ENCODE measurements at regions not wholly inside any gene's neighbourhood (a gene's known extent, or its start where the extent isn't known, plus 50 kb on each side); places are given as distances from the start of the nearest gene placed in this dataset.

DNA sequence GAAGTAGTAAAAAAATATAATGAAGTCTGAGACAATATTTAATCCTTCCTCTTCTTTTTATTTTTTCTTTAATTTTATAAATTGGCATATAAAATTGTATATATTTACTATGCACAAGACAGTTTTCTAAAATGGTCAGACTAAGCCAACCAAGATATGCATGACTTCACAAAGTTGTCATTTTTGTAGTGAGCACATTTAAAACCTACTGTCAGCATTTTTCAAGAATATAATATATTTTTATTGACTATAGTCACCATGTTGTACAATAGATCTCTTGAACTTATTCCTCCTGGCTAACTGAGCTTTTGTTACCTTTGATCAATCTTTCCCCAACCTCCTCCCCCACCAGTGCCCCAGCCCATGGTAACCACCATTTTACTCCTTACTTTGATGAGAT, 129.2 kb downstream of the ATP6V1G3 start:
- no peaks in the 10 kb centered on the region for H3K9me3 ChIP-seq (ENCODE audit: control insufficient read depth, low read depth, low read length)
- H3K9ac ChIP-seq (ENCODE audit: extremely low read depth, insufficient read length, low read length): no peak overlapping the region
- no peak overlapping the region for H3K4me2 ChIP-seq (ENCODE audit: insufficient read depth, insufficient read length, low read length)
- H4K91ac ChIP-seq (ENCODE audit: insufficient read length, low read depth, low read length): no peak overlapping the region
- no peak overlapping the region for H2BK15ac ChIP-seq (ENCODE audit: low read depth, low read length)
- H3K27me3 ChIP-seq (ENCODE audit: insufficient read depth, low read length): no peaks in the 10 kb centered on the region
- H4K20me1 ChIP-seq (ENCODE audit: control insufficient read depth, insufficient read depth, insufficient read length): no peaks in the 10 kb centered on the region
- no peak overlapping the region for H3K14ac ChIP-seq (ENCODE audit: insufficient read depth, low read length)
- Mint-ChIP-seq H3K9me3 (no peaks in the 10 kb centered on the region), H3K4me1 (peaks cover 5 to 13% of the 10 kb centered on the region in 2 experiments), H3K36me3 (ENCODE audit: insufficient read depth in 1 of 3, low read depth in 3 of 3) (no peaks in the 10 kb centered on the region), H3K27me3 (ENCODE audit: low read depth) (no peaks in the 10 kb centered on the region), H3K27ac (no peak overlapping the region), H3K4me3 (no peak overlapping the region)
- H3T11ph ChIP-seq (ENCODE audit: low read length): no peak overlapping the region
- H3K79me1 ChIP-seq (ENCODE audit: insufficient read depth, low read depth, low read length, poor library complexity, severe bottlenecking): no peaks in the 10 kb centered on the region
- H3K4ac ChIP-seq (ENCODE audit: low read depth, low read length): no peak overlapping the region
- no peak overlapping the region for H3K18ac ChIP-seq (ENCODE audit: insufficient read length, low read depth, low read length)
- no peak for DNase-seq
- no peak overlapping the region for H3K56ac ChIP-seq (ENCODE audit: insufficient read length, low read depth, low read length)
- H2BK5ac ChIP-seq (ENCODE audit: insufficient read length, low read length): no peak overlapping the region
- no peaks in the 10 kb centered on the region for H3K4me1 ChIP-seq (ENCODE audit: insufficient read depth, low read length)
- no peak overlapping the region for H4K8ac ChIP-seq (replicated peaks; ENCODE audit: insufficient read length, low read depth, low read length)
- TF ChIP-seq, protein P1, sequence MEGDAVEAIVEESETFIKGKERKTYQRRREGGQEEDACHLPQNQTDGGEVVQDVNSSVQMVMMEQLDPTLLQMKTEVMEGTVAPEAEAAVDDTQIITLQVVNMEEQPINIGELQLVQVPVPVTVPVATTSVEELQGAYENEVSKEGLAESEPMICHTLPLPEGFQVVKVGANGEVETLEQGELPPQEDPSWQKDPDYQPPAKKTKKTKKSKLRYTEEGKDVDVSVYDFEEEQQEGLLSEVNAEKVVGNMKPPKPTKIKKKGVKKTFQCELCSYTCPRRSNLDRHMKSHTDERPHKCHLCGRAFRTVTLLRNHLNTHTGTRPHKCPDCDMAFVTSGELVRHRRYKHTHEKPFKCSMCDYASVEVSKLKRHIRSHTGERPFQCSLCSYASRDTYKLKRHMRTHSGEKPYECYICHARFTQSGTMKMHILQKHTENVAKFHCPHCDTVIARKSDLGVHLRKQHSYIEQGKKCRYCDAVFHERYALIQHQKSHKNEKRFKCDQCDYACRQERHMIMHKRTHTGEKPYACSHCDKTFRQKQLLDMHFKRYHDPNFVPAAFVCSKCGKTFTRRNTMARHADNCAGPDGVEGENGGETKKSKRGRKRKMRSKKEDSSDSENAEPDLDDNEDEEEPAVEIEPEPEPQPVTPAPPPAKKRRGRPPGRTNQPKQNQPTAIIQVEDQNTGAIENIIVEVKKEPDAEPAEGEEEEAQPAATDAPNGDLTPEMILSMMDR (conservative IDR thresholded peaks at IDR 0.05): no peak
- H2BK12ac ChIP-seq (ENCODE audit: insufficient read length, low read depth, low read length): no peak overlapping the region
- no peak overlapping the region for H2AFZ ChIP-seq (ENCODE audit: low read length)
- H3K27ac ChIP-seq (ENCODE audit: insufficient read length, low read depth, low read length): no peak overlapping the region
- H3K23me2 ChIP-seq (ENCODE audit: insufficient read length, low read depth, low read length, poor library complexity, severe bottlenecking): no peaks in the 10 kb centered on the region
- no peaks in the 10 kb centered on the region for H3K79me2 ChIP-seq (ENCODE audit: insufficient read depth, low read length)
- no peak overlapping the region for H2BK20ac ChIP-seq (ENCODE audit: low read depth, low read length, poor library complexity, severe bottlenecking)
- no peak overlapping the region for H4K5ac ChIP-seq (ENCODE audit: insufficient read length, low read depth, low read length)
- H3K23ac ChIP-seq (ENCODE audit: insufficient read length, low read depth, low read length): no peak overlapping the region
- H2AK5ac ChIP-seq (ENCODE audit: insufficient read length, low read length): no peak overlapping the region
- H2BK120ac ChIP-seq (ENCODE audit: low read depth, low read length, poor library complexity, severe bottlenecking): no peak overlapping the region
